ENCODE measurements at regions not wholly inside any gene's neighbourhood (a gene's known extent, or its start where the extent isn't known, plus 50 kb on each side); places are given as distances from the start of the nearest gene placed in this dataset.

DNA sequence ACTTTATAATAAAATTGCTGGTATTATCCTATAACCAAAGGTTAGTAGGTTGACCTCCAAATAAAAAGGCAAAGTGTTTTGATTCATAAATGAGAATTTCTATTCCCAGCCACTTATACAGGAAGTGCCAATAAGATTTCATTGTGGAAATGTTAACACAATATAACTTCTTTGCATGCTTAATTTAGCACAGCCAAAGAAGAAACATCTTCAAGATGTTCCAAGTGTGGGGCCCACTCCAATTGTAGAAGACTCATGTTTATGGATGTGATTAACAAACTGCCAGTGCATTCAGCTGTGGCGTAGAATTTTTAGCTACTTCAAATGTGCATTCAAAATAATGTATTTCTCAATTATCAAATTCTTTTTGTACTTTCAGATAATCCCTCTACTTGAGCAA, 402.3 kb downstream of the DEPDC1B start:
- H3K9me3 Mint-ChIP-seq: no peaks in the 10 kb centered on the region
- H3K4me3 Mint-ChIP-seq: no peak overlapping the region
- no peaks in the 10 kb centered on the region for H3K4me1 Mint-ChIP-seq (ENCODE audit: low read depth)
- H3K27me3 Mint-ChIP-seq: no peaks in the 10 kb centered on the region
- no peaks in the 10 kb centered on the region for H3K36me3 Mint-ChIP-seq (ENCODE audit: low read depth)
- no peak overlapping the region for H3K27ac Mint-ChIP-seq

GRCh38 chr5:60295423-60295822, 401.9 kb upstream of the PDE4D start:
- no peaks in the 10 kb centered on the region for H3K27me3 Mint-ChIP-seq
- H3K27ac Mint-ChIP-seq: no peak overlapping the region
- no peaks in the 10 kb centered on the region for H3K4me1 Mint-ChIP-seq (ENCODE audit: low read depth)
- no peak overlapping the region for H3K4me3 Mint-ChIP-seq
- no peaks in the 10 kb centered on the region for H3K36me3 Mint-ChIP-seq (ENCODE audit: low read depth)
- no peaks in the 10 kb centered on the region for H3K9me3 Mint-ChIP-seq

DNA sequence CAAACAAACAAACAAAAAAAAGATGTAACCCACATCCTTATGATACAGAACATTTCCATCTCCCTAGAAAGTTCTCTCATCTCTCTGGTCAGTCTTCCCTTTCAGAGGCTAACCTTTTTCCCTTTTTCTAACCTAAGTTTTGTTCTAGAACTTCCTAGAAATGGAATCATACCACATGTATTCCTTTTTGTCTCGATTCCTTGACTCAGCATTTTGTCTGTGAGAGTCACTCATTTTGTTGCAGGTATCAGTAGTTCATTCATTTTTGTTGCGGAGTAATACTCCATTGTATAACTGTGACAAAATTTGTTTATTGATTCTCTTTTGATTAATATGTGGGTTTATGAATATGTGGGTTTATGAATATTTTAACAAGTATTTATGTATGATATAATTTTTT, 400.0 kb upstream of the PDE4D start:
- H3K36me3 Mint-ChIP-seq (ENCODE audit: low read depth): no peaks in the 10 kb centered on the region
- H3K27ac Mint-ChIP-seq: no peak overlapping the region
- no peaks in the 10 kb centered on the region for H3K4me1 Mint-ChIP-seq (ENCODE audit: low read depth)
- peaks cover 4% of the 10 kb centered on the region for H3K9me3 Mint-ChIP-seq
- no peak overlapping the region for H3K4me3 Mint-ChIP-seq
- no peaks in the 10 kb centered on the region for H3K27me3 Mint-ChIP-seq

DNA sequence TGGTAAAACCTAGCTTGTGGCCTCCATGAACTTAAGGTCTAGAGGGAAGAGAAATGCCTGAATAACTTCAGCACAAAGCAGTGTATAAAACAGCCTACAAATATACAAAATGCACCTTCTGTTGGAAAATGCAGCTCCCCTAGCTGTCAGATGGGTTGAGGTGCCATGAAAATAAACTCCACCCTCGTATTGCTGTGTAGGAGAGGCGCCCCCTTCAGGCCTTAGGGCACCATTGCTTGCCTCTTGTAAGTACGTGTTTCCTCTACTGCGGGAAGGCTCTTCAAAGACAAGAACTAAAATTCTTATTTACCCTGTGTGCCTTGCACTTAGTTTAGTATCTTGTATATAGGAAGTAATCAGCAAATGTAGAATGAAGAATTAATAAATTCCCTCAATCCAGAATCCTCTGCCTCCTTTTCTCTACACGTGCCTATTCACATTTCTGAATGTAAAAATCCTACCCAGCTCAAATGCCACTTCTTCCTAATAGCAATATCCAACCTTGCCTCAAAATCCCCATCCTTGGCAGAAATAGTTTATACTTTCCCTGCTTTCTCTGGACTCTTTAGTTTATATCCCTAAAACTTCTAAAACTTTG, 393.7 kb upstream of the PDE4D start:
- Mint-ChIP-seq H3K36me3 (ENCODE audit: low read depth) (no peaks in the 10 kb centered on the region), H3K4me1 (ENCODE audit: low read depth) (no peaks in the 10 kb centered on the region), H3K27ac (no peak overlapping the region), H3K4me3 (no peak overlapping the region), H3K9me3 (peaks cover 4% of the 10 kb centered on the region), H3K27me3 (no peaks in the 10 kb centered on the region)

DNA sequence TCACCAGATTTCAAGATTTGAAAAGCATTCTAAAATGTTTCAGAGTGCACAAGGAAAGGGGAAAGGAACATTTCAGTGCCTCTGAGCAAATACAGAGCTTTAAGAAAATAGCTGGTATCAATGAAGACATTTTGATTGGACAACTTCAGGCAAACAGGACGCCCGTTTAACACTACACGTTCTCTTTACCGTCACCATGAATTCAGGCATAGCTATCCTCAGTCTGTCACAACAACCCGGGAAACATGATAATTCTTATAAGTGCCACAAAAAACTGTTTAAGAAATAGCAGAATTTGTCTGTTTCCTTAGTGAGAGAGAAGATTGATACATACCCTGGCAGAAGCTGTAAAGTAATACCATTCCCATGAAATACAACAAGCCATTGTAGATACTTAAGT, 392.4 kb upstream of the PDE4D start:
- Mint-ChIP-seq H3K9me3 (peaks cover 4% of the 10 kb centered on the region), H3K27me3 (no peaks in the 10 kb centered on the region), H3K4me1 (ENCODE audit: low read depth) (no peaks in the 10 kb centered on the region), H3K4me3 (no peak overlapping the region), H3K36me3 (ENCODE audit: low read depth) (no peaks in the 10 kb centered on the region), H3K27ac (no peak overlapping the region)

DNA sequence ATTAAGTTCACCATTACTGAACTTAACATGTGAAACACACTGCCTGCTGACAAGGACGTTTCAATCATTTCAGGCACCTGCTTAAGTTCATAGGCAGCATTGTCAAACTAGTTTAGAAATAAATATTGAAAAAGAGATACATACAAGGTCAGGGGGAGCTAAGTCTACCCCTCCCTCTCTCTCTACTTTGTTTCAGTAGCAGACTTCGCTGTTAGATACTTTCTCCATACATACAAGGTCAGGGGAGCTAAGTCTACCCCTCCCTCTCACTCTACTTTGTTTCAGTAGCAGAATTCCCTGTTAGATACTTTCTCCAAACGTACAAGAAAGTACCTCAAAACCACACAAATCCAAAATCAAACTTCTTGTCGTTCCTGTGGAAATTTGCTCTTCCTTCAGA, 387.4 kb upstream of the PDE4D start:
- H3K27ac Mint-ChIP-seq: no peak overlapping the region
- no peak overlapping the region for H3K4me3 Mint-ChIP-seq
- H3K9me3 Mint-ChIP-seq: no peaks in the 10 kb centered on the region
- no peaks in the 10 kb centered on the region for H3K4me1 Mint-ChIP-seq (ENCODE audit: low read depth)
- no peaks in the 10 kb centered on the region for H3K36me3 Mint-ChIP-seq (ENCODE audit: low read depth)
- H3K27me3 Mint-ChIP-seq: no peaks in the 10 kb centered on the region

DNA sequence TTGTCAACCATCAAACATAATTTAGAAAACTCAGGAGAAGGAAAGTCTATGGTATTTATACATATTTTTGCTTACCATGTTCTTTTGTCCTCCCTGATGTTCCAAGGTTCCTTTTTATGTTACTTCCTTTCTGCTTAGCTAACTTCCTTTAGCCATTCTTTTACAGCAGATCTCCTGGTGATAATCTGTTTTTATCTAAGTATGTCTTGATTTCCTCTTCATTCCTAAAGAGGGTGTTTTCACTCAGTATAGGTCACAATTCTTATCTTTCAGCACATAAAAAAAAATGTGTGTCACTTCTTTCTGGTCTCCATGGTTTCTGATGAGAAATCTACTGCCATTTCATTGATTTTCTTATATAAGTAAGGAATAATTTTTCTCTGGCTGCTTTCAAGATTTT, 384.4 kb upstream of the PDE4D start:
- Mint-ChIP-seq H3K27ac (no peak overlapping the region), H3K36me3 (ENCODE audit: low read depth) (no peaks in the 10 kb centered on the region), H3K4me3 (no peak overlapping the region), H3K9me3 (no peaks in the 10 kb centered on the region), H3K27me3 (no peaks in the 10 kb centered on the region), H3K4me1 (ENCODE audit: low read depth) (no peaks in the 10 kb centered on the region)

- Mint-ChIP-seq H3K4me3 (no peak overlapping the region), H3K27ac (no peak overlapping the region), H3K9me3 (no peaks in the 10 kb centered on the region), H3K36me3 (ENCODE audit: low read depth) (no peaks in the 10 kb centered on the region), H3K27me3 (no peaks in the 10 kb centered on the region), H3K4me1 (ENCODE audit: low read depth) (no peaks in the 10 kb centered on the region)
Measured at GRCh38 chr5:60274747-60275146, 381.2 kb upstream of the PDE4D start.

DNA sequence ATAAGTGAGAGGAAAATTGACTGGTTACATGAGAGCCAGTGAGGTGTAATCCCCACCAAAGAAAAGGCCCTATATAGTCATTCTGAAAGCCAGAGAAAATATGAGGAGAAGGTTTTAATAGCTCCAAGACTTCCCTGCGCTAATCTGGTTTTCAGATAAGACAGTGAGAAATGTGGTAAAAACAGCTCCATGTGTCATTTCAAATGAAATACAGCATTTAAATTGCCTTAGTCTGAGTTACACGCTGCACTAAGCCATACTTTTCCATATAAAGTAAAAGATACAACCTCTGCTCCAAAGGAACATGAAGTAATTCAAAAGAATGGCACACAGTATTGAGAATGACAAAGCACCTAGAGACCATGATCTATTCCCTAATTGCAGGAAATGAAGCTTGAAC, 378.0 kb upstream of the PDE4D start:
- Mint-ChIP-seq H3K4me3 (no peak overlapping the region), H3K27ac (no peak overlapping the region), H3K36me3 (ENCODE audit: low read depth) (no peaks in the 10 kb centered on the region), H3K27me3 (no peaks in the 10 kb centered on the region), H3K9me3 (no peaks in the 10 kb centered on the region), H3K4me1 (ENCODE audit: low read depth) (no peaks in the 10 kb centered on the region)

DNA sequence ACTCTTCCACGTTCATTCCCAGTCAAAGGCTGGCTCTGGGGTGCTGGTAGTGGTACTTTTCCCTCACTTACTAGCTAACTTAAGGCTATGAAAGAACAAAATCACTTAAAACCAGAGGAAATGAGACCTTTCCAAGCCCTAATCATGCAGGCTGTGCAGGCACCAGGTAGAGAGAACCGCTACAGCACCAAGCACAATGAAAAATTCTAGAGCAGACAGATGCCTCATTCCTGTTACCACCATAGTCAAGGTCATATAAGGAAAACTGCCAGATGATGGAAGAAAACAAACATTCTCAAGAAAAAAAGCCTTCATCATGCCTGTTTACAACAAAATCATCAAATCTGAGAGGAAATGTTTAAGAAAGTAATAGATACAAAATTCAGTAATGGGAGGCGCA, 374.4 kb upstream of the PDE4D start:
- Mint-ChIP-seq H3K4me1 (ENCODE audit: low read depth) (no peaks in the 10 kb centered on the region), H3K9me3 (no peaks in the 10 kb centered on the region), H3K36me3 (ENCODE audit: low read depth) (no peaks in the 10 kb centered on the region), H3K4me3 (no peak overlapping the region), H3K27me3 (no peaks in the 10 kb centered on the region), H3K27ac (no peak overlapping the region)

DNA sequence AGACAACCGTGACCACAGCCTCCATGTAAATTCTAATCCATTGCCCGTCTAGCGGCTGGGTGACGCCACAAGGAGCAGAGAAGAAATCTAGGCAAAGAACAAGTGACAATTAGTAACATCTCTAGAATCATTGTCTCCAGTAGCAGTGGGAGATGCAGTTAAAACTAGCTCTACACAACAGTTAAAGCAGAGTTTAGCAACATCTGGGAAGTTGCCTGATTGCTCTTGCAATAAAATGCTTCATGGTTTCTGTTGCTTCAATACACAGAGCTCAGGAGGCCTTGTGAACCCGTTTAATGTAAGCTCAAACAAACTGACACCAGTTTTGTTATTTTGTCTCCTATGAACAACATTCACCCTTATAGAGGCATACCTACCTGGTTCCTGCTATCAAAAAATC, 369.8 kb upstream of the PDE4D start:
- Mint-ChIP-seq H3K27ac (no peak overlapping the region), H3K27me3 (no peaks in the 10 kb centered on the region), H3K4me3 (no peak overlapping the region), H3K4me1 (ENCODE audit: low read depth) (no peaks in the 10 kb centered on the region), H3K9me3 (no peaks in the 10 kb centered on the region), H3K36me3 (ENCODE audit: low read depth) (no peaks in the 10 kb centered on the region)

DNA sequence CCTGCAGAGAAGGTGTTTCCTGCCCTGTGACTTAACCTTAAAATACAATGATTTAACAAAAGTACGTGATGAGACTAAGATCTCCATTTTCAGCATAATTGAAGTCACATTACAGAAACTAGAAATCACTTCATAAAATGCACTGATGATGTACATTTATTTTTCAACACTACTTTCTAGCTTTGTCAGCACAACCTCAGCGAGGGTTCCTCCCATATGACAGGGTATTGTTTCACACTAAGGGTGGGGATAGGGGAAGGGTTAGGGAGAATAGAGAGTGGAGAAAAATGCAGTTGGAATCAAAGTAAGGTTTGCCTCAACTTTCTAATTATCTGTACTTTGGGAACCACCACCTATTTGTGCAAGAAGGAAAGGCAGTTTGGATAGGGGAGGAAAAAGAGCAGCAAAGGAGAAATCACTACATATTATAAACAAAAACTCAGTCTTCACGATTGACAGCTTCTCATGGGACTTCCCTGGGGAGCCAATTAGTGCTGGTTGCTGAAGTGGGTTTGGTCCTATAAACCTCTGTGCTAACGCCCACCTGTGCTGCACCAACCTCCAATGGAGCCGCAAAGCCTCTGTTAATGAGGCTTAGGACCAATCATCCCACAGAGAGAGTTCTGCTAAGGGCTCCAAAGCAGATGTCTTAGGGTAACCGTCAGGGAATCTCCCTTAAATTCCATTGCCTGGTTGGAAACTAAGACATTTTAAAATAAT, 369.2 kb upstream of the PDE4D start:
- H3K27me3 Mint-ChIP-seq: no peaks in the 10 kb centered on the region
- H3K27ac Mint-ChIP-seq: no peak overlapping the region
- no peak overlapping the region for H3K4me3 Mint-ChIP-seq
- no peaks in the 10 kb centered on the region for H3K36me3 Mint-ChIP-seq (ENCODE audit: low read depth)
- no peaks in the 10 kb centered on the region for H3K9me3 Mint-ChIP-seq
- no peaks in the 10 kb centered on the region for H3K4me1 Mint-ChIP-seq (ENCODE audit: low read depth)

DNA sequence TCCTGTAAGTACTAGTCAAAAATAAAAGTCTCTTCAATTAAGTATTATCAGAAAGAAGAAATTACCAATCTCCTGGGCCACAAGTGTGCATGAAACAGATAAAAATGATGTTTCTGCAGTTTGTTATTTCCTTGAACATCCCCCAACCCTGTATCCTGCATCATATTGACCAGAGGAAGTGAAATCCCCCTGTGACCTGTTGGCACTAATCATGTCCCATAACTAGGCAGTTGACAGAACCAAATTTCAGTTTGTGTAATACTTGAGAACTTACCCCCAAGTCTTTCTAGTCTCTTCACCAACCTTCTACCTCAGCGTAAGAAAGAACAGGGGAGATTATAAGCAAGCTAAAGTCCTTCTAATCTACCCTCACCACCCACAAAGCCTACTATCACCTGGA, 368.2 kb upstream of the PDE4D start:
- H3K36me3 Mint-ChIP-seq (ENCODE audit: low read depth): no peaks in the 10 kb centered on the region
- no peaks in the 10 kb centered on the region for H3K27me3 Mint-ChIP-seq
- no peak overlapping the region for H3K27ac Mint-ChIP-seq
- no peaks in the 10 kb centered on the region for H3K9me3 Mint-ChIP-seq
- H3K4me3 Mint-ChIP-seq: no peak overlapping the region
- H3K4me1 Mint-ChIP-seq (ENCODE audit: low read depth): no peaks in the 10 kb centered on the region

GRCh38 chr5:60260658-60261057, 367.1 kb upstream of the PDE4D start:
- Mint-ChIP-seq H3K4me3 (no peak overlapping the region), H3K4me1 (ENCODE audit: low read depth) (no peaks in the 10 kb centered on the region), H3K36me3 (ENCODE audit: low read depth) (no peaks in the 10 kb centered on the region), H3K27me3 (no peaks in the 10 kb centered on the region), H3K27ac (no peak overlapping the region), H3K9me3 (peaks cover 3% of the 10 kb centered on the region)

GRCh38 chr5:60259730-60260129, 366.2 kb upstream of the PDE4D start:
- Mint-ChIP-seq H3K36me3 (ENCODE audit: low read depth) (no peaks in the 10 kb centered on the region), H3K4me1 (ENCODE audit: low read depth) (no peaks in the 10 kb centered on the region), H3K27me3 (no peaks in the 10 kb centered on the region), H3K27ac (no peak overlapping the region), H3K4me3 (no peak overlapping the region), H3K9me3 (peaks cover 6% of the 10 kb centered on the region)

DNA sequence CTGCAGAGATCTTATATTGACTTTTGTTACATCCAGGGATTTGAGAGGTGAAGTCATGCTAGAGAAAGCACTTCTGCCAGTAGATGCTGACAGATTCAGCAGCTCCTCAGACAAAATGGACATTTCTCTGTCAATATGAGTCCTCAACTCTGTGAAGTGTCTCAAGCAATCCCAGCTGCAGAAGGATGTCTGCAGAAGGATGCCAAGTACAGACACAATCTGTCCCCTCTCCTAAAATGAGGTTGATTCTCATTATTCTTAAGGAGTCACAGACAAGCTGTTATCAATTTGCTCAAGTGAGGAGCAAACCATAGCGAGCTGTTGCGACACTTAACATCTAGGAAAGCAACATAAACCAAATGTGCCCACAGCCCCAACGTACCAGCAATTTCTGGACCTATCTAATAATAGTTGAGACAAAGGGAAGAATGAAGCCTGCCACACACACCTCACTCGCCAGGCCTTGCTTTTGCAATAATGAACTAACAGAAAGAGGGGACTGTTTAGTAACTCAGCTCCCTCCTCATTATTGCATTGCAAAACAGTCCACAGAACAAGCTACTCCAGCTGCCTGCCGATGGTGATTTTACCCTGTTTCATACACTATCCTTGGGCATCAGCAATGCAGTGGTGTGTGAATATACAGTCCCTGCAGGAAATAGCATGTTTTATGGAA, 364.2 kb upstream of the PDE4D start:
- H3K4me1 Mint-ChIP-seq (ENCODE audit: low read depth): no peaks in the 10 kb centered on the region
- H3K4me3 Mint-ChIP-seq: no peak overlapping the region
- H3K27me3 Mint-ChIP-seq: no peaks in the 10 kb centered on the region
- no peak overlapping the region for H3K27ac Mint-ChIP-seq
- H3K9me3 Mint-ChIP-seq: peaks cover 6% of the 10 kb centered on the region
- no peaks in the 10 kb centered on the region for H3K36me3 Mint-ChIP-seq (ENCODE audit: low read depth)

Measured in stimulated activated naive CD8-positive, alpha-beta T cell treated with anti-CD3 and anti-CD28 coated beads, Interleukin-15, Interleukin-2, amounts not matched to agents 100 ng/mL and 50 ng/mL, for 24 hours (primary cell).